ENCODE measurements at regions not wholly inside any gene's neighbourhood (a gene's known extent, or its start where the extent isn't known, plus 50 kb on each side); places are given as distances from the start of the nearest gene placed in this dataset.
"Not testable (repeated sequence)": the region's sequence is repeated elsewhere in the genome, so short reads cannot be mapped to it uniquely, and the experiment has no call there.

DNA sequence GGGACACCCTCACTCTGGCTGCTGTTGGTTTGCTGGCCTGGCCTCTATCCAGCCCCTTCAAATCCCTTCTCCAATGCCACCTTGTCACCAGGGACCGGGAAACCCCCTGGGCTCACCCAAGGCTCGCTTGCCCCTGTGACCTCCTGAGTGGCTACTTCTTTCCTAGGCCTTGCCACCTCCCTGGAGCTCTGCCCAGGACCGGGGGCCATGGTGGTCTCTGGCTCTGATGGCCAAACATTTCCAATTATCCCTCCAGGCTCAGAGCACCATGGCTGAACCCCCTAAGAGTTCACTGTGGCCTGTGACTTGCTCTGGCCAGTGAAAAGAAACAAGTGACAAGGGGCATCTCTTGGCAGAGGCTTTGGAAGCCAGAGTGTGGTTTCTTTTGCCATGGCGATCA is 237.6 kb downstream of the TFCP2L1 start:
- no peak for DNase-seq (ENCODE audit: low read depth, low spot score)

GRCh38 chr2:121049131-121049530 is 235.9 kb downstream of the TFCP2L1 start:
- DNase-seq (ENCODE audit: low read depth, low spot score), result no peak

DNA sequence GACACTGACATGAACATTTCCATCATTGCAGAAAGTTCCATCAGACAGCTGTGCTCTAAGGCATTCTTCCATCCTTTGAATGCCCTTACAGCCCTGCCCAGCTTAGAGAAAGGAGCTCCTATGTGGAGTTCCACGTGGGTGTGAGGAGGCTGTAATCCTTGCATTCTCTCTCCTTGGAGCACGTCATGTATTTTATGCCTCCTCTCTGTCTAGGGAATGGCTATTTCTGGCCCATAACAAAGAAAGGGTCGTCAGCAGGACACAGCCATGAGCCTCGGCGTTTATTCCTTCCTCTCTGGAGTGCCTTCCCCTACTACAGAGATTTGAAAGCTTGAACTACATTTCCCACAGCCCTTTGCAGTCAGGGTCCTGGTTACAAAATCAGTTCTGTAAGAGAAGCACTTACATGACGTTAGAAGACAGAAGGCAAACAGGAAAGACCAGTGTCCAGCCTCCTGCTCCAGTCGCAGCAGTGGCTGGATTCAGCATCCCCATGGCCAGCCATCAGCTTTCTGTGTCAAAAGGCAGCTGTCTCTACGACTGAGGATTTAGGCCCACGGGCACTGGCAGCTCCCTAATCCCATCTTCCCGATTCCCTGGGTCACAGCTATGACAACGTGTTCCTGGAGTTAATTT is 234.9 kb downstream of the TFCP2L1 start:
- DNase-seq (ENCODE audit: low read depth, low spot score), result no peak

GRCh38 chr2:121051311-121051710 is 233.7 kb downstream of the TFCP2L1 start:
- no peak for DNase-seq (ENCODE audit: low read depth, low spot score)

DNA sequence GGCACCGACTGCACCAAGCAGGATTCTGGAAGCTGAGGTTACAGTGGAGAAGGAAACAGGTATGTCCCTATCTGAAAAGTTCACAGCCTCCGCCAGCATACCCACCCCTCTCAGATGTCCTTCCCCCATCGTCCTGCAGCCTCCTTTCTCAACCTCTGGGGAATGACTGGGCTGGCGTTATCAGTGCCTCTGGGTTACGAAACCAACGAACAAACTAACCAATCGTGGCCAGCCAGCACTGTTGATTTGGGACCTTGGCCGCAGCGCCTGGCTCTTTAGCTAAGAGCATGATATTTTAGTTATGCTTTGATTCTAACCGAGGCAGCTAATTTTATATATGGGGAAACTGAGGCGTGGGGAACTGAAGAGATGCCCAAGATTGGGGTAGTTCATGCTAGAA is 233.0 kb downstream of the TFCP2L1 start:
- DNase-seq (ENCODE audit: low read depth, low spot score), result no peak

- DNase-seq (ENCODE audit: low read depth, low spot score), result no peak
Measured at GRCh38 chr2:121052521-121052920, 232.5 kb downstream of the TFCP2L1 start.

DNA sequence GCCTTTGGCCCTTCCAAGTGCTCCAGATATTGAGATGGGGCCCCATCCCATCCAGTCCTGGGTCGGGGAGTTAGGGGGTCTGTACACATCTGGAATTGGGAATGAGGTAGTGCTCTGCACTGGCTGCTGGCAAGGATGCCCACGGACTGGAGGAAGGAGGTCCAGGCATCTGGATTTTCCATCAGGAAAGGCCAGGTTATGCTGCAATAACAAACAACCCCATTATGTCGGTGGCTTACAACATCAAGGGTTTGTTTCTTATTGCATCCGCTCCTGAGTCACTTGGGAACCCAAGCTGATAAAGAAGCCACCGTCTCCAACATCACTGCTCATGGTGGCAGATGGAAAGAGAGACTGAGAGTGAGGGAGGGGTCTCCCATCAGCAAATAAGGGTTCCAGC is 229.9 kb downstream of the TFCP2L1 start:
- DNase-seq (ENCODE audit: low read depth, low spot score), result no peak

DNA sequence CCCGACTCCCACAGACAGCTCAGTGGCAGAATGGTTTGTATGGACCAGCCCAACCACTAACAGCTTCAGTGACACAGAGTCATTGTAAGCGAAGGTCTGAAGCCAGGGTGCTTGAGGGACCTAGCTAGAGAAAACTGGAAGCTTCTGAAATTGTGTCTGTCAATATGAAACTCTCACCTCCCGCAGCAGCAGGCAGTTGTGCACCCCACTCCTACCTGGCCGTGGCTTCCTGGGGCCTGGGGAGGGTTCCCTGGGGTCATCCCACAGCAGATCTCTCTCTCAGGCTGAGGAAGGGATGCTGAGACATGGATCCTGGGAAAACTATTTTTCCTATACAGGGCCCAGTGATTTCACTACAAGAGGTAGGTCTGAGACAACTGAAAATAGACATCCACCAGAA is 229.5 kb downstream of the TFCP2L1 start:
- DNase-seq (ENCODE audit: low read depth, low spot score), result no peak

DNA sequence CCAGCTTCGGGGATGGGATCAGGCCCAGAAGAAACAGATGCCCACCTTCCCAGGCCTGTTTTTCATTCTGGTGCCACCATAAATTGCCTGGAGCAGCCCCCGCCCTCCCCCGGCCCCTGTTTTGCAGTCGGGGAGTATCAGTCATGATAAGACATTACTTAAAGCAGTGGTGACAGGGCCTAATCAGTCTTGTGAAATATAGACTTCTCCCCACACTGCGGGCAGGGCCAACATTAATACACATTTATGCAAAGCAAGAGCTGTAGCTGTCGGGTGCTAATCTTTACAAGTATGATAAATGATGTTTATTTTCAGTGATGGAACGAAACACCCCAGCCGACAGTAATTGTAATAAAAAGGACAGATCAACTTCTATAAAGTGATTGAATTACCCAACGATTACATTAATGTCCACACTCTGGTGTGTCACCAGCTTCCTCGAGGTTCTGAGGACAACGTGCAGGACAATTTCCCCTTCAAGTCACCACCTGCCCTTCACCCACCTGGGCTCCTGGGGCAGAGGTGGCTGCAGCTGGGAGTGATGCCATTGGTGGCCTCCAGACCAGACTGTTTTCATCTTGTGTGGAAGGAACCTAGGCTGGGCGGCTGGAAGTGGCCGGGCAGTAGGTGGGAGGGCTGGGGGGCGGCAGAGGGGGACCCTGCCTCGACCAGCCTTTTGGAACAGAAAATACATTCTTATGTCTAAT is 226.0 kb downstream of the TFCP2L1 start:
- no peak for DNase-seq (ENCODE audit: low read depth, low spot score)

DNA sequence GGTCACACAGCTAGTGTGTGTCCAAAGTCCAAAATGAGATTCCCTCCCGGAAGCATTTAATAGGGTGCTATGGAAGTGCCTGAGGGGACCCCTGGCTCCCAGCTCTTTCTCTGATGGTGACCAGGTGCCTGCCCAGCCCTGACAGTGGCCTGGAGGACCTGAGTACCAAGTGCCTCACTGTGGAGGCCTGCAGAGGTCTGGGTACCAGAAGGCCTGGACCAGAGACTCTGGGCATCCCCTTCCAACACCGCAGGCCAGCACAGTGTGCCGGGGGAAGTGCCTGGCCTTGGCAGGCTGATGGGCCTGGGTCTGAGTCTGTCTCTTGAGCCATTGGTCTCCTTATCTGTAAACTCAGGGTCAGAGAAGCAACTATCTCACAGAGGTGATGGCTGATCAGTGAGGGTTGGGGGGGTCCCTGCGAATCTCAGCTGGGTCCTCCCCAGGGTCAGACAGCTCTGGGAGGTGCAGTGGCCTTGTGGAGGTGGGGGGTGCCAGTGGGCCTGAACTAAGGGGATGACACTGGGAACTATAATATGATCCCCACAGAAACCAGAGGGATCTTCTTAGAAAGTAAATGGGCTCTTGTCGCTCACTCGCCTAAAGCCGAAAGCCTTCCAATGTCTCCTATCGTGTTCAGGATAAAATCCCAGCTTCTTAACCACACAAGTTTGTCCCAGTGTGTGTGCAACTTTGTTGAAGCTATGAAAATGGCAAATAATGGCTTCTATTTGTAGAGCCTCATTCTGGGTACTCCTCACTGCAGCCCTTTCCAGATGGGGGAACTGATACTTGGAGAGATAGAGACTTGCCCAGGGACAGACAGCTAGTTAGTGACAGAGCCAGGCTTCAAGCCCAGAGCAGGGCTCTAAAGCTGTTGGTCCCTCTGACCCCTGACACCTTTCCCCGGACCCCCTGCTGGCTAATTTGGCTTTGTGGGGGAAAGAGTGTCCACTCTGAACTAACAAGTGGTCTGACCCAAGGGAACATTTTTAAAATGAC is 225.1 kb downstream of the TFCP2L1 start:
- DNase-seq (ENCODE audit: low read depth, low spot score), result no peak

GRCh38 chr2:121061633-121062032 is 223.4 kb downstream of the TFCP2L1 start:
- no peak for DNase-seq (ENCODE audit: low read depth, low spot score)

DNA sequence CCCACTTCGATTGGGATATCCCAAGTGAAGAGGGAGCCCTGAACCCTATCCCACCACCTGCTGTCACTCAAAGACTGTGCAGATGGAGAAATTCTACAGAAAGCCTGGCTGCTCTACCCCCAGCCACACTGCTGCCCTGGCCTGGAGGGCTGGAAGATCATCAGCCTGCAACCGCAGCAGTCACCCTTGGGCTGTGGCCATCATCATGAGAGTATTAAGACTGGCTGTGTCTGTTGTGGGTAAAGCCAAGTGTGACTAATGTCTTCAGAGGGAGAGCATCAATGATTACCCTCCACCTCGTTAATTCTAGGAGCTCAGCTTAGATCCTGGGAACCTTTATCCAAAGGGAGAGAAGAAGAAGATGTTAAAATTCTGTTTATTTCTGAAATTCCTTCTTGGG is 221.5 kb downstream of the TFCP2L1 start:
- no peak for DNase-seq (ENCODE audit: low read depth, low spot score)

GRCh38 chr2:121064186-121064585 is 220.8 kb downstream of the TFCP2L1 start:
- DNase-seq (ENCODE audit: low read depth, low spot score), result no peak

DNA sequence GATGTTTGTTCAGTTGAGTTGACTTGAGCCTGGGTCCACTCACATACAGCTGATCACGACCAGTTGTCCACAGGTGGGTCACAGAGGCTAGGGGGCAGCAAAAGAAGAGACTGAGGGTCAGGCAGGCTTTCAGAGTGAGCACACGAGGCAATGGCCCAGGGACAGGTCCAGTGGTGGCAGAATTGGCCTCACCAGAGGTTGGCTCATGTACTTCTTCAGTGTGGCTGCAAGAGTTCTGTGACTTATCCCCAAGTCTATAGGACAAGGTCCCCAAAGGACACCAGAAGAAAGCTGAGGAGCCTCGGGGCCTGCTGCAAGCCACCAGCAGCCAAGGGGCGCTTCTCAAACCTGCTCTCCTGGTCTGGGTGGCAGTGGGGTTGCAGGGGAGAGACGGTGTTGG is 219.8 kb downstream of the TFCP2L1 start:
- DNase-seq (ENCODE audit: low read depth, low spot score), result no peak

DNA sequence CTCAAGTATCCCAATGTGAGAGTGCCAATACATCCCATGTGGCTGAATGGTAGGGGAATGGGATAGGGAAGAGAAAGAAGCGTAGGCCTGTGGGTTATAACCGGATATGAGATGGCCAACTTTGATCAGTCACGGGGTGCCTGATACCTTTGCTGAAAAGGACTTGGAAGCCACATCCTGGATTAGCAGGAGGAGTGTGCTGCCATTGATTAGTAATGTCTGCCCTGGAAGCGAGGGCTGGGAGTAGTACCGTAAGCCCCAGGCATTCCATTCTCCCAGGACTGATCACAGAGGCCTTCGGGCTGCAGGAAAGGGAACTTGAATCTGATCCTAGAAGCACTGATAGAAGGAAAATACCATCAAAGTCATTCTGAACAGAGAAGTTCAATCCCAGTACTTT is 218.5 kb downstream of the TFCP2L1 start:
- no peak for DNase-seq (ENCODE audit: low read depth, low spot score)

GRCh38 chr2:121068851-121069250 is 216.2 kb downstream of the TFCP2L1 start:
- DNase-seq (ENCODE audit: low read depth, low spot score), result no peak

DNA sequence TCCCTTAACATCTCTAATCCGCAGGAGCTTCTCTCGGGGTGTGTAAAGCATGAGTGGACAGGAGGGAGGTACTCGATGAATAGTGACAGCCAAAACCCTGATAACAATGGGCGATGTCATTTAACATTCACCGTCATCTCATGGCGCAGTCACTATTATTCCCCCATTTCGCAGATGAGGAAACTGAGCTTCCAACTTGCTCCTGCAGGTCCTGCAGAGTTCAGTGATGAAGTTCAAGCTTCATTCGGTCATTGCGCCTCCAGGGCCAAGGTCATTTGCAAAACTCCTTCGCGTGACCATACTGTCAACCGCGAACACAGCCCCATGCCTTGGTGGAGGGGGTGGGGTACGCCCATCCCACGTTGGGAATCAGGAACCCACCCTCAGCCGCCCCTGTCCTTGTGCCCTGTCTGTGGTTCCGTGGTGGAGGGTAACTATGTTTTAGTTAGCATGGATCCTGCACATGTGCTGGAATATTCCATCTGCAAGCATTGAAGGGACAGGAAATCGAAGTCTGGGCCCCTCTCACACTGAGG is 215.5 kb downstream of the TFCP2L1 start:
- no peak for DNase-seq (ENCODE audit: low read depth, low spot score)

DNA sequence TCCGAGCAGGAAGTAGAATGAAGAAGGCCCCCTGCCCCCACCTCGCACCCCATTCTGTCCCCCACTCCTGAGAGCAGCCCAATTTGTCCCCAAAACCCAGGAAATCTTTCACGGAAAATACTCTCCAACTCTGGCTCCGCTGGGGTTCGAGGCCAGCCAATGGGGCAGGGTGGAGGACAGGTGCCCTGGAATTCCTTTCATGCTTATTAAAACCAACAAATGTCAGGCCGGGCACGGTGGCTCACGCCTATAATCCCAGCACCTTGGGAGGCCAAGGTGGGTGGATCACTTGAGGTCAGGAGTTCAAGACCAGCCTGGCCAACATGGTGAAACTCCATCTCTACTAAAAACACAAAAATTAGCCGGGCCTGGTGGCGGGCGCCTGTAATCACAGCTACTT is 214.9 kb downstream of the TFCP2L1 start:
- DNase-seq (ENCODE audit: low read depth, low spot score), result not testable (repeated sequence)

- no peak for DNase-seq (ENCODE audit: low read depth, low spot score)
Measured at GRCh38 chr2:121071034-121071504, 213.9 kb downstream of the TFCP2L1 start.

DNA sequence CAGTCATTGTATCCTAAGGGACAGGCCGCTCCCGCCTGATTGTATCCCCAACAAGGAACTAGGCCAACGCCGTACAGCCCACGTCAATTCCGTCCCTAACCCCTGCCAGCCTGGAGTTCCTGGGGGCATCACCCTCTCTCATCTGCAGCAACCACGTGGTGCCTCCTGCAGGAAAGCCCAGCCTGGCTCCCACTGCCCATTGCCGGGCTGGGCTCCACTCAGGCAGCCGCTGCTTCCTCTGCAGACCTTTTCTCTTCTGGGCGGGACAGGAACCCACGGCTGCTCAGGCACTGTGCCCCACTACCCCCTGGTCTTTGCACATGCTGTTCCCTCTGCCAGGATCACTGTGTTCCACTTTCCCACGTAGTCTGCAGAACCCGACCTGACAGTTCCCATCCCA is 212.2 kb downstream of the TFCP2L1 start:
- DNase-seq (ENCODE audit: low read depth, low spot score), result no peak

- no peak for DNase-seq (ENCODE audit: low read depth, low spot score)
Measured at GRCh38 chr2:121073320-121074210, 211.4 kb downstream of the TFCP2L1 start.
